Right ventricle myocardium inferior (tissue), 1 donor: ENCODE measurements at regions not wholly inside any gene's neighbourhood (a gene's known extent, or its start where the extent isn't known, plus 50 kb on each side); places are given as distances from the start of the nearest gene placed in this dataset.

ENCODE experiments used
- ATAC-seq: fragments of 200-7000 bp; cut with Tn5 transposase; one replicate; pipeline ENCODE4 v1.9.1; 2020; ENCODE audit warnings: mild to moderate bottlenecking, moderate library complexity
- DNase-seq: peaks from one replicate; pipeline ENCODE4 v3.0.0; 2021; ENCODE audit errors: missing footprints
- intact Hi-C: fragments of 100-400 bp; cut with DNase I; formaldehyde crosslinking; loops from one replicate; pipeline ENCODE4 v1.11.0; 2022
- donor health status: DM: no; HTN: yes; CAD: no; lungs with severe emphysema.

DNA sequence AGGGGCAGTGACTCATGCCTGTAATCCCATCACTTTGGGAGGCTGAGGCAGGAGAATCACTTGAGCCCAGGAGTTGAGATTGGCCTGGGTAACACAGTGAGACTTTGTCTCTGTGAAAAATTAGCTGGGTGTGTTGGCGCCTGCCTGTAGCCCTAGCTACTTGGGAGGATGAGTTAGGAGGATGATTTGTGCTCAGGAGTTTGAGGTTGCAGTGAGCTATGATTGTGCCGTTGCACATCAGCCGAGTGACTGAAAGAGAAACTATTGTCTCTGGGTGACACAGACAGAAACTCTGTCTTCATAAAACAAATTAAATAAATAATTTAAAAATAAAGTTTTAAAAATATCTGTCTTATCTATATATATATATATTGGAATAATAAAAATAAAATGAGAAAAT is 1844.6 kb upstream of the PIK3C3 start:
- intact Hi-C loops = no loop called here
- no peak for DNase-seq
- ATAC-seq = no peak

DNA sequence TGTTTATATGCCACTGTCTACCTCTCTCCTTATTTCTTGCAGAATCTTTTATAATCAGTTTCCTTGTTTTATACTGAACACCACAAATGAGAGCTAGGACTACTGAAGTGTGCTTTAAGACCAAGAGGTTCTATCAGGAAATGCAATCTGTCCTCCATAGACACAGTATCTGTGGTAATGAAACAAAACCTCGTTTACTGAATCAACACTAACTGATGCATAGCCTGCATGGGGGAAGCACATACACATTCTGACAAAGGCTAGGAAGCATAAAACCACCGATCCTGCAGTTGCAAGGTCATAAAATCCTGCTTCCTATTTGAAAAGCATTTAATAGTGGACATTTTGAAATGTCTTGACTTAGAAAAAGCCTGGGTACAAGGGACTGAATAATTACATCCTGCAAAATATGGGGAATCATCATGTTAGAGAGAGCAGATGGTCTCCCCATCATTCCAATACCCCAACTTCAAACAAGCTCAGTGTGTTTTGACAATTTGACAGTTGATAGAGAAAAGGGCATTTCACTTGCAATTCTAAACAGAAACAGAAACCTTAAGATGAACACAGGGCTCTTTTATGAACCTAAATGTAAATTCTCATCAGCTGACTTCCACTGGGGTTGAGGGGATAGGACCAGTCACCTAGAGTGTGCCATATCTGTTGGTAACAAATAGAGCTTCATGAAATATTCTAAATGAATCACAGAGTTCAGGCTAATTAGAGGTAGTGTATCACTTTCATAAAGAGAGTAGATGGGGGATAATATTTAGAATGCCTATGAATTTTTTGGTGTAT is 1845.6 kb upstream of the PIK3C3 start:
- DNase-seq (no peak), ATAC-seq (no peak)
- intact Hi-C loops = no loop called here

- DNase-seq = no peak
- intact Hi-C loops = no loop called here
- ATAC-seq = no peak
Measured at GRCh38 chr18:40108596-40108995, 1846.4 kb upstream of the PIK3C3 start.

- no peak for ATAC-seq
- intact Hi-C loops = no loop called here
- no peak for DNase-seq
Measured at GRCh38 chr18:40102903-40103302, 1852.1 kb upstream of the PIK3C3 start.

DNA sequence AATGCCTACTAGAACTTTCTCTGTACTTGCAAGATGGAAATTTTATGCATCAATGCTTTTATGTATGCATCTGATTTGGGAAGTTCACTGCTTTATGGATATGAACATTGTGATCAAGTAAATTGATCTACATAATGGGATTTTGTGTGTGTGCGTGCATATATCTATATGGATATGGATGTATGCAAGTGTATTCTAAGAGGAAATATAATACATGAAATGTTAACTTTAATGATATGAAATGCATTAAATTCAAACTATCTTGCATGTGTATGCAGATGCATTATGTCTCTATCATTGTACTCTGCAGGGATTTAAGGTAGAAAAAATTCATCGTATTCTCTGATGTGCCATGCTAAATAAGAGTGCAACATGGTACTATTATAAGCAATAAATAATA is 1855.4 kb upstream of the PIK3C3 start:
- no peak for ATAC-seq
- intact Hi-C loops = no loop called here
- no peak for DNase-seq

- intact Hi-C loops = no loop called here
Measured at GRCh38 chr18:40096675-40097074, 1858.4 kb upstream of the PIK3C3 start.

DNA sequence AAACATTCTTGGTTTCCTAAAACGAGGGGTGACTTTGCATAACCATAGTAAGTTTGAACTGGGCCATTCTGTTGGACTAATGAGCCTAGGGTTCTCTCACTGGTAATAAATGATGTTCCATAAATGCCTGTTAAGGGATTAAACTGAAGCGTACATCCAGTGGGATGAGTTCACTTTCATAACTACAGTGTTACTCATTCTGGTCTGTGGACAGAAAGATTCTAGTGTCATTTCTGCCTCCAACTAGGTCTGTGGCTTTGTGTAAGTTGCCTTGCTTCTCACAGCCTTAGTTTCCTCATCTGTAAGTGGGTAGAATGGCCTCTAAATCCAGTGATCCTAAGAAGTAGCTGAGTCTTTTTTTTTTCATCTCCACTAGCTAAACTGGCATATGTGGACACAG is 1860.6 kb upstream of the PIK3C3 start:
- intact Hi-C loops = no loop called here
- no peak for DNase-seq
- ATAC-seq = no peak

More at GRCh38 chr18:40096675-40097074, 1858.4 kb upstream of the PIK3C3 start:
- DNase-seq (no peak), ATAC-seq (no peak)

- ATAC-seq = no peak
- intact Hi-C loops = no loop called here
- DNase-seq = no peak
Measured at GRCh38 chr18:40088130-40088529, 1866.9 kb upstream of the PIK3C3 start.

- ATAC-seq = no peak
- DNase-seq = no peak
- intact Hi-C loops = no loop called here
Measured at GRCh38 chr18:40079786-40080185, 1875.2 kb upstream of the PIK3C3 start.

- intact Hi-C loops = no loop called here
- ATAC-seq = no peak
- DNase-seq = no peak
Measured at GRCh38 chr18:40075616-40076015, 1879.4 kb upstream of the PIK3C3 start.

- ATAC-seq = no peak
- DNase-seq = no peak
- intact Hi-C loops = no loop called here
Measured at GRCh38 chr18:40072761-40073160, 1882.3 kb upstream of the PIK3C3 start.

- no peak for ATAC-seq
Measured at GRCh38 chr18:40066368-40066767, 1888.7 kb upstream of the PIK3C3 start.

DNA sequence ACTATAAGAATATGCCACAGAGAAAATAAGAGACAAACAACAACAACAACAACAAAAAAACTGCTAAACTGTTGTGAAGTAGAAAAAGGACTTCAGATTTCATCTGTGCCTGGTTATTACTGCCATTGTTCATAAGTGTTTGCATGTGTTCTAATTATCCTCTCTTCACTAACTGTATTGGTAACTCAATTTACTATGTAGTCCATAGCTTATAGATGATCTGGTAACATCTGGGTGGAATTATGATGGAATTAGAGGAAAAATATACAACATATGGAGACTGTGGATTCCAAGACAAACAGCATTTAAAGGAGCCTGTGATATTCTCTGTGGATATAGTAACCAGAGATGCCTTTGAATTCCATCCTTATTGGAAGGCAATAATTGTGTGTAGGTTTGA is 1891.5 kb upstream of the PIK3C3 start:
- intact Hi-C loops = no loop called here
- ATAC-seq (no peak), DNase-seq (no peak)

More at GRCh38 chr18:40066368-40066767, 1888.7 kb upstream of the PIK3C3 start:
- no peak for DNase-seq
- intact Hi-C loops = no loop called here

DNA sequence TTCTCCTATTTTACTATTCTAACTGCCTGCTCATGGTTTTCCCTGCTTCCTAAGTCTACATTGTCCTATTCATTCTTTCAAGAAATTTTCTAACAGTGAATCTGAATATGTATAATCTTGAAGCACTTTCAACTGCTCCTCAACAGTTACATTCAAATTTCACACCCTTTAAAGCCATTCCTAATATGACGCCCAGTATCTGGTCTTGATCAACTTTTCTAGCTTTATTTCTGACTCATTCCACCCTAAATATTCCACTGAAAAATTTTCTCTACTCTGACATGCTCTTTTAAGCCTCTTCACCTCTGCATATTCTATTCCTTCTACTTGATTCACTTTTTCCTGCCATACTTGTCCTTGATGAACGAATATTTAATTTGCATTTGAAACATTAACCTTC is 1893.9 kb upstream of the PIK3C3 start:
- ATAC-seq (no peak), DNase-seq (no peak)
- intact Hi-C loops = no loop called here

DNA sequence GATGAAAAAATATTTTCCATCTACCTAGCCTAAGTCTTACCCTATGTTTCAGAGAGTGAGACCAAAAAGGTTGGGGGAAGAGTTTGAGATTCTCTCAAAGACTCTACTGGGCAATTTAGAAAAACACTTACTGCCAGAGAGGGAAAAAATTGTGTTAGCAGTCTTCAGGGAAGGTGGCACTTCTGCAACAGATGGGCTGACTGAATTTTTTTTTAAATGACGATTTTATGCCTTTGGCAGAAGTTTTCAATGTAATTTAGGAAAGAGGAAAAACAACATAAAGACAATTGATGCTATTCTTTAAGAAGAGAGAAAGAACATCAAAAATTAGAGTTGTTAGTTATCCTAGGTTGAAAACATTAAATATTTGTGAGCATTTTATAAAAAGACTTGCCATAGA is 1894.5 kb upstream of the PIK3C3 start:
- intact Hi-C loops = no loop called here
- ATAC-seq (no peak), DNase-seq (no peak)

DNA sequence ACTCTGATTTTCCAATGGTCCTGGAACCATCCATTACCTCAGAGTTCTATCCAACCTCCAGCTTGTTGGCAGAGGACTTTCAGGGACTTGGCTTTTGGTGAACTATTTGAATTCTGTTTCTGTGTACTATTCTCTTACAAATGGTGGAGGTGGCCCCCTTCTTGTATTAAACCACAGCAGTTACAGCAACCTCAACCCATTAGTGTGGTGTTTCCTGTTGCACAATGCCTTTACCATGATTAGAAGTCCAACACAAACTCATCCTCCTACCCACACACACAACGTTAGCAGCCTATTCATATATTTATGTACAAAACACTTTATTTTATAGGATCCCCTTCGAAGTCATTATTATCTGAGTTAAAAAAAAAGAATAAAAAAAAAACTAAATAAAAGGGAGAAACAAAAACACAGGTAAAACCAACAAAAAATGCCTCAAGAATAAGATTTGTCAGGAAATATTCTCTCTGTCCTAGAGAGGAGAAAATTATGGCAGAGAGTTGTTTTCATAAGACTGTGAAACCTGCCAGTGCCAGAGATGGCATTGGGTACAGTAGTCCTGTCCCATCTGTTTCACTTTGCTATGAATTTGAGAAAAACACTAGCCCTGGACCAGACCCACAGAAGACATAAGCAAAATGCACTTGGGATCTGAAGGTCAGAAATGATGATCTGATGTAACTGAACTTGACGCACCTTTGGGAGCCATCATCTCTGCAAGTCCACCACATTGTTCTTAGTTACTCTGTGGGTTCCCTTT is 1896.0 kb upstream of the PIK3C3 start:
- ATAC-seq (no peak), DNase-seq (no peak)
- intact Hi-C loops = no loop called here

GRCh38 chr18:40056079-40056692 is 1898.8 kb upstream of the PIK3C3 start:
- ATAC-seq (no peak), DNase-seq (no peak)
- intact Hi-C loops = no loop called here

DNA sequence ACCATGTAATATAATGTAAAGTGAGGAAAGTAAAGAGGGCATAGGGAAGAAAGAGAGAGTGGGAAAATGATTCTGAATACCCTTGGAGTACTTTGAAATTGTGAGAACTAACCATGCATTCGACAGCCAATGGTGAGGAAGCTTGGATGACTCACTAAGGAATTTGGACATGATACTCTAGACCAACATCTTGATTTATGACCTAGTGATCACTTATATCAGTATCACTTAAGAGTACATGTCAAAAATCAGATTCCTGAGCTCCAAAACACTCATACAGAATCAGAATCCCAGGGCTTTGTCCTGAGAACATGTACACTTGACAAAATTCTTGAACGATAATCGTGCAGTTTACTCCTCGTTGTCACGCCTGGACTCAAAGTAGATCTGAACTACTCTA is 1899.8 kb upstream of the PIK3C3 start:
- no peak for DNase-seq
- intact Hi-C loops = no loop called here
- no peak for ATAC-seq

DNA sequence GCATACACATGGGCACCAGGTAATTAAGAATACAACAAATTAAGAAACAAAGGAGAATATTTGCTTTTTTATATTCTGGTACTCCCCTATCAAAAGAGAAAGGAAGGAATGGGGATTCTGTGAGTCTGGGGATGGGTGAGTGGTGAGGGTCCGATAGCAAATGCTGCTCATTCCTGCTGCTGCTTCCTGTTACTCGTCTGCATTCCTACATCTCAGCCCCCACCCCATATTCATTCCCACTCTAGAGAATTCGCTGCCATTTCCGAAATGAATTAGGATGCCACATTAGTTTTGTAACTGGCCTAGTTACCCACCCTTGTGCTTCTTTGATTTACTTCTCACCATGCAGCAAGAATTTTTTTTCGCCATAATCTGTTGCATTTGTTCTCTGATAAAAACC is 1905.3 kb upstream of the PIK3C3 start:
- intact Hi-C loops = no loop called here
- ATAC-seq (no peak), DNase-seq (no peak)
